Trophoblast cell (in vitro differentiated cells and primary cell): ENCODE measurements at regions not wholly inside any gene's neighbourhood (a gene's known extent, or its start where the extent isn't known, plus 50 kb on each side); places are given as distances from the start of the nearest gene placed in this dataset.
"Not testable (repeated sequence)": the region's sequence is repeated elsewhere in the genome, so short reads cannot be mapped to it uniquely, and the experiment has no call there.

Experiments
- DNase-seq, 2 donors: peaks; one replicate each; pipeline ENCODE4 v3.0.0-alpha.2; 2016
- H2AFZ ChIP-seq: 2 replicates; pipeline ENCODE4 v1.6.1; 2013; ENCODE audit warnings: low read length, moderate library complexity, mild to moderate bottlenecking; ENCODE audit not compliant: insufficient read depth, poor library complexity
- H2AK5ac ChIP-seq: 2 replicates; pipeline ENCODE4 v1.6.1; 2013; ENCODE audit warnings: mild to moderate bottlenecking, low read length
- H2BK120ac ChIP-seq: 2 replicates; pipeline ENCODE4 v1.6.1; 2013; ENCODE audit warnings: low read length, mild to moderate bottlenecking, moderate library complexity; ENCODE audit not compliant: insufficient read depth, poor library complexity
- H2BK12ac ChIP-seq: 2 replicates; pipeline ENCODE4 v1.6.1; 2013; ENCODE audit warnings: mild to moderate bottlenecking, low read length, moderate library complexity
- H2BK5ac ChIP-seq: 2 replicates; pipeline ENCODE4 v1.6.1; 2013; ENCODE audit warnings: low read length, low read depth, moderate library complexity, mild to moderate bottlenecking; ENCODE audit not compliant: poor library complexity
- H3K14ac ChIP-seq: 2 replicates; pipeline ENCODE4 v1.6.1; 2013; ENCODE audit warnings: mild to moderate bottlenecking, low read length
- H3K18ac ChIP-seq: 2 replicates; pipeline ENCODE4 v1.6.1; 2013; ENCODE audit warnings: mild to moderate bottlenecking, low read length
- H3K23ac ChIP-seq: 2 replicates; pipeline ENCODE4 v1.6.1; 2013; ENCODE audit warnings: low read length
- H3K27ac ChIP-seq: 2 replicates; pipeline ENCODE4 v1.5.1; 2013; ENCODE audit warnings: low read depth, mild to moderate bottlenecking, inconsistent platforms, low read length, moderate library complexity
- H3K27me3 ChIP-seq: 2 replicates; pipeline ENCODE4 v1.6.1; 2013; ENCODE audit warnings: inconsistent platforms, mild to moderate bottlenecking, low read length, moderate library complexity; ENCODE audit not compliant: insufficient read depth
- H3K36me3 ChIP-seq, 2 experiments: 1 replicate in 1 of 2; 2 replicates in 1 of 2; pipeline ENCODE4 v1.6.1; 2013; ENCODE audit warnings: low read length in 2 of 2, mild to moderate bottlenecking in 2 of 2, moderate library complexity in 1 of 2; ENCODE audit not compliant: insufficient read depth in 2 of 2, control insufficient read depth in 1 of 2
- H3K4ac ChIP-seq: 2 replicates; pipeline ENCODE4 v1.6.1; 2013; ENCODE audit warnings: low read depth, mild to moderate bottlenecking, low read length, moderate library complexity
- H3K4me1 ChIP-seq, 2 experiments: 1 replicate in 1 of 2; 2 replicates in 1 of 2; pipeline ENCODE4 v1.6.1; 2013; ENCODE audit warnings: low read length in 2 of 2, mild to moderate bottlenecking in 2 of 2, moderate library complexity in 1 of 2; ENCODE audit not compliant: insufficient read depth in 2 of 2, control insufficient read depth in 1 of 2
- H3K4me2 ChIP-seq: 2 replicates; pipeline ENCODE4 v1.6.1; 2013; ENCODE audit warnings: inconsistent platforms, mild to moderate bottlenecking, low read length, moderate library complexity
- H3K4me3 ChIP-seq: 2 replicates; pipeline ENCODE4 v1.5.1; 2013; ENCODE audit warnings: mild to moderate bottlenecking, low read depth, low read length, inconsistent platforms
- H3K79me1 ChIP-seq: one replicate; pipeline ENCODE4 v1.6.1; 2013; ENCODE audit warnings: low read length
- H3K79me2 ChIP-seq: 2 replicates; pipeline ENCODE4 v1.6.1; 2013; ENCODE audit warnings: low read length, mild to moderate bottlenecking; ENCODE audit not compliant: control insufficient read depth, insufficient read depth, poor library complexity
- H3K9ac ChIP-seq: 2 replicates; pipeline ENCODE4 v1.6.1; 2013; ENCODE audit warnings: mild to moderate bottlenecking, low read length
- H3K9me3 ChIP-seq: 2 replicates; pipeline ENCODE4 v1.6.1; 2013; ENCODE audit warnings: low read depth, mild to moderate bottlenecking, control low read depth, inconsistent platforms, low read length; ENCODE audit not compliant: insufficient read depth
- H4K12ac ChIP-seq: 2 replicates; pipeline ENCODE4 v1.6.1; 2013; ENCODE audit warnings: low read depth, mild to moderate bottlenecking, low read length, moderate library complexity
- H4K8ac ChIP-seq: 2 replicates; pipeline ENCODE4 v1.6.1; 2013; ENCODE audit warnings: low read depth, mild to moderate bottlenecking, low read length, moderate library complexity
- H4K91ac ChIP-seq: one replicate; pipeline ENCODE4 v1.6.1; 2013; ENCODE audit warnings: low read depth, mild to moderate bottlenecking, low read length, moderate library complexity
- WGBS: extraction: QIAGEN DNeasy Blood & Tissue Kit; methylation state at CpG from one replicate; pipeline ENCODE4 v1.1.7; 2013; ENCODE audit warnings: missing lambda C conversion rate; ENCODE audit not compliant: insufficient read length, insufficient coverage; ENCODE audit errors: extremely low coverage; 5-methylcytosine and 5-hydroxymethylcytosine counted together

- DNase-seq: peak; percentile 18 to 69
- no peaks in the 10 kb centered on the region for H3K36me3 ChIP-seq
- no peak overlapping the region for H3K4ac ChIP-seq
- no peaks in the 10 kb centered on the region for H3K79me2 ChIP-seq
- no peak overlapping the region for H2BK5ac ChIP-seq
- H3K23ac ChIP-seq: no peak overlapping the region
- no peak overlapping the region for H2AFZ ChIP-seq
- H3K27me3 ChIP-seq: no peaks in the 10 kb centered on the region
- no peak overlapping the region for H2BK120ac ChIP-seq
- H3K4me2 ChIP-seq: no peak overlapping the region
- no peak overlapping the region for H2BK12ac ChIP-seq
- no CpG with 5 or more reads among the region's 9 CpGs for WGBS
- no peak overlapping the region for H3K14ac ChIP-seq
- H3K79me1 ChIP-seq: no peaks in the 10 kb centered on the region
- H3K18ac ChIP-seq: no peak overlapping the region
- H3K9me3 ChIP-seq: no peaks in the 10 kb centered on the region
- H3K27ac ChIP-seq: no peak overlapping the region
- H3K4me3 ChIP-seq: no peak overlapping the region
- H4K12ac ChIP-seq: no peak overlapping the region
- H3K9ac ChIP-seq: no peak overlapping the region
- no peak overlapping the region for H2AK5ac ChIP-seq
- no peak overlapping the region for H4K8ac ChIP-seq
- H4K91ac ChIP-seq: no peak overlapping the region
- H3K4me1 ChIP-seq: no peaks in the 10 kb centered on the region
These were observed 98.1 kb downstream of the HNRNPD start for GRCh38 chr4:82275431-82276331.

GRCh38 chr4:82274700-82275099 is 99.1 kb downstream of the HNRNPD start:
- H3K4me3 ChIP-seq, H3K4me1 ChIP-seq: not testable (repeated sequence)

GRCh38 chr4:82272523-82272922 is 101.3 kb downstream of the HNRNPD start:
- H3K4me3 ChIP-seq, H2BK120ac ChIP-seq, H4K12ac ChIP-seq, H3K27ac ChIP-seq, H3K9ac ChIP-seq, H3K23ac ChIP-seq, H3K79me2 ChIP-seq, H2BK5ac ChIP-seq, H4K91ac ChIP-seq, H3K79me1 ChIP-seq, H3K4me1 ChIP-seq, H2AK5ac ChIP-seq, H3K36me3 ChIP-seq, H2BK12ac ChIP-seq, H4K8ac ChIP-seq, H3K9me3 ChIP-seq, H2AFZ ChIP-seq, H3K4me2 ChIP-seq, DNase-seq, H3K18ac ChIP-seq, H3K14ac ChIP-seq, H3K4ac ChIP-seq, H3K27me3 ChIP-seq: not testable (repeated sequence)
- WGBS: no CpG with 5 or more reads among the region's 4 CpGs

More at GRCh38 chr4:82274700-82275099, 99.1 kb downstream of the HNRNPD start:
- H2AK5ac ChIP-seq, H4K8ac ChIP-seq, H3K18ac ChIP-seq, H2BK120ac ChIP-seq, H3K4ac ChIP-seq, H2BK12ac ChIP-seq, H2AFZ ChIP-seq, H3K4me2 ChIP-seq, H3K27me3 ChIP-seq, H3K9ac ChIP-seq, H3K9me3 ChIP-seq, H4K91ac ChIP-seq, H3K27ac ChIP-seq, H3K36me3 ChIP-seq, H2BK5ac ChIP-seq, H4K12ac ChIP-seq, H3K79me2 ChIP-seq, H3K79me1 ChIP-seq, H3K14ac ChIP-seq, H3K23ac ChIP-seq, DNase-seq: not testable (repeated sequence)
- WGBS: no CpG with 5 or more reads among the region's 7 CpGs

GRCh38 chr4:82271915-82272480 is 101.8 kb downstream of the HNRNPD start:
- H2BK12ac ChIP-seq, H3K4me1 ChIP-seq, H3K9me3 ChIP-seq, H4K8ac ChIP-seq, H3K23ac ChIP-seq, H3K4me3 ChIP-seq, H4K12ac ChIP-seq, H2AK5ac ChIP-seq, H3K4me2 ChIP-seq, H3K79me1 ChIP-seq, H4K91ac ChIP-seq, H3K79me2 ChIP-seq, H3K36me3 ChIP-seq, H3K27ac ChIP-seq, H3K14ac ChIP-seq, H3K9ac ChIP-seq, DNase-seq, H3K18ac ChIP-seq, H2BK120ac ChIP-seq, H3K27me3 ChIP-seq, H3K4ac ChIP-seq, H2BK5ac ChIP-seq, H2AFZ ChIP-seq: not testable (repeated sequence)
- no CpG with 5 or more reads among the region's 9 CpGs for WGBS
